Heart left ventricle (tissue), 13 donors: ENCODE measurements at regions not wholly inside any gene's neighbourhood (a gene's known extent, or its start where the extent isn't known, plus 50 kb on each side); places are given as distances from the start of the nearest gene placed in this dataset.

ENCODE experiments used
- CTCF ChIP-seq, 12 donors: fragments of 200-600 bp; sonication (generic) in 4 of 12; IDR thresholded peaks; one replicate each; pipeline versions ENCODE4 v1.5.0 to v1.8.0; 2018 to 2022; ENCODE audit warnings: antibody characterized with exemption in 12 of 12, mild to moderate bottlenecking in 5 of 12
- POLR2A ChIP-seq, 2 donors: fragments of 450-650 bp; IDR thresholded peaks; one replicate each; pipeline ENCODE4 v1.6.1; 2017; ENCODE audit warnings: antibody characterized with exemption in 2 of 2, mild to moderate bottlenecking in 2 of 2, moderate library complexity in 2 of 2
- donor health status: ischemic (EF 13 %, LVEDD 7.1; RV severe dilation, severe dysfunction).
- donor health status: DM: no; HTN: yes; CAD: no.
- donor health status: DM: no; HTN: no; CAD: no.
- donor health status: ischemic (EF 25% LVEDD 6.9; RV normal size, moderate dysfunction).
- donor health status: ischemic (EF 25% LVEDD 5.7; RV mildly dilated, moderate dysfunction).
- donor health status: ischemic (EF 35%, LVEDD 5.7; RV mildly dilated, moderate dysfunction).
- donor health status: nonischemic (EF 11% LVEDD 7.7; RV severe dilation, severe dysfunction).
- donor health status: DM: yes; HTN: yes; CAD: no.
- donor health status: PGD.
- donor health status: ischemic (EF 29% LVEDD 5.4; RV normal size, mild dysfunction).
- donor health status: nonischemic (EF 23%, LVEDD 6.1; RV moderate dilation, normal function).

GRCh38 chr16:13816701-13817100 lies 103.3 kb upstream of the ERCC4 start:
- TF ChIP-seq POLR2A (IDR thresholded peaks at IDR 0.05): no peak
- TF ChIP-seq CTCF (IDR thresholded peaks at IDR 0.05): no peak
